HepG2 (cell line): ENCODE measurements at regions not wholly inside any gene's neighbourhood (a gene's known extent, or its start where the extent isn't known, plus 50 kb on each side); places are given as distances from the start of the nearest gene placed in this dataset.

Experiments used
- ATAC-seq: fragments of 200-7000 bp; cut with Tn5 transposase; 3 replicates; pipeline ENCODE4 v1.9.1; 2020; ENCODE audit warnings: mild to moderate bottlenecking, moderate library complexity
- BruUV-seq: library from RNA; stranded (reverse); fragments of 400-500 nt; replicated peaks from 2 replicates; lab custom pipeline; 2021; lab: Mats Ljungman, UMichigan
- CTCF ChIA-PET: fragments of 300-600 bp; formaldehyde crosslinking; extraction: SDS; loops from one replicate; lab custom pipeline; 2021; ENCODE audit warnings: low total read pairs, inconsistent platforms, low intra/inter-chr PET ratio; lab: Yijun Ruan, JAX
- POLR2A ChIA-PET: fragments of 350-600 bp; sonication (Branson Sonifier 250); formaldehyde crosslinking; loops from one replicate; lab custom pipeline; 2020; ENCODE audit warnings: antibody characterized with exemption, inconsistent platforms; lab: Yijun Ruan, JAX
- DNase-seq: peaks from one replicate; pipeline ENCODE4 v3.0.0-alpha.2; 2015; ENCODE audit warnings: low spot score
- FAIRE-seq: peaks from 3 replicates; lab custom pipeline; 2011; peaks lifted over from hg19 to GRCh38; lab: Jason Lieb, UNC
- H2AFZ ChIP-seq: one replicate; pipeline ENCODE4 v1.6.1; 2011; ENCODE audit warnings: low read length, inconsistent platforms
- H3K27ac ChIP-seq: fragments of 300-600 bp; 3 replicates; pipeline ENCODE4 v1.8.0; 2011; ENCODE audit warnings: mixed run types, mild to moderate bottlenecking, mixed read lengths, low read length, inconsistent platforms; ENCODE audit not compliant: insufficient read depth; ENCODE audit errors: extremely low read length
- H3K27me3 ChIP-seq, 2 experiments: fragments of 200-600 bp in 1 of 2; 2 replicates in 1 of 2; 3 replicates in 1 of 2; pipeline versions ENCODE4 v1.6.0 to v1.8.0; 2011; ENCODE audit warnings: low read length in 2 of 2, mild to moderate bottlenecking in 2 of 2, moderate library complexity in 2 of 2, inconsistent platforms in 1 of 2; ENCODE audit not compliant: insufficient read depth in 2 of 2, control insufficient read depth in 1 of 2
- H3K36me3 ChIP-seq, 2 experiments: fragments of 200-600 bp in 1 of 2; replicated peaks in 1 of 2; 2 replicates in 1 of 2; 3 replicates in 1 of 2; pipeline versions ENCODE4 v1.5.1 to v1.8.0; 2011; ENCODE audit warnings: low read length in 2 of 2, inconsistent platforms in 1 of 2; ENCODE audit not compliant: insufficient read depth in 2 of 2, control insufficient read depth in 1 of 2
- H3K4me1 ChIP-seq: 2 replicates; pipeline ENCODE4 v1.5.1; 2012; ENCODE audit warnings: low read length, inconsistent platforms; ENCODE audit not compliant: insufficient read depth
- H3K4me2 ChIP-seq: 2 replicates; pipeline ENCODE4 v1.6.0; 2011; ENCODE audit warnings: low read depth, low read length, inconsistent platforms
- H3K4me3 ChIP-seq, 3 experiments: fragments of 200-600 bp in 1 of 3; sonication (generic), shearing (Covaris generic) in 1 of 3; replicated peaks in 1 of 3; 2 replicates each; pipeline ENCODE4 v1.5.1; 2011 to 2016; ENCODE audit warnings: low read length in 3 of 3, inconsistent platforms in 2 of 3, low read depth in 2 of 3, mild to moderate bottlenecking in 2 of 3, control low read depth in 1 of 3, mixed read lengths in 1 of 3; ENCODE audit not compliant: insufficient read depth in 1 of 3
- H3K79me2 ChIP-seq: one replicate; pipeline ENCODE4 v1.6.1; 2011; ENCODE audit warnings: low read length, inconsistent platforms; ENCODE audit not compliant: insufficient read depth
- H3K9ac ChIP-seq: 2 replicates; pipeline ENCODE4 v1.6.0; 2011; ENCODE audit warnings: mild to moderate bottlenecking, low read depth, low read length, inconsistent platforms; ENCODE audit not compliant: insufficient read depth
- H3K9me3 ChIP-seq: 2 replicates; pipeline ENCODE4 v1.5.1; 2012; ENCODE audit warnings: mild to moderate bottlenecking, low read length
- H4K20me1 ChIP-seq: 2 replicates; pipeline ENCODE4 v1.6.0; 2011; ENCODE audit warnings: inconsistent platforms, mild to moderate bottlenecking, low read length, moderate library complexity; ENCODE audit not compliant: insufficient read depth
- ATF7 ChIP-seq, 2 experiments: fragments of 450-650 bp in 1 of 2; sonication (generic) in 1 of 2; formaldehyde crosslinking in 1 of 2; IDR thresholded peaks; 2 replicates each; pipeline versions ENCODE4 v1.4.0 to v1.6.1; 2016 to 2020; ENCODE audit warnings: antibody characterized with exemption in 1 of 2, mild to moderate bottlenecking in 1 of 2, missing genetic modification reagents in 1 of 2
- BATF2 ChIP-seq: sonication (generic); formaldehyde crosslinking; IDR thresholded peaks from 2 replicates; pipeline ENCODE4 v1.8.0; 2022; ENCODE audit warnings: mild to moderate bottlenecking, missing genetic modification reagents, moderate library complexity
- GTF2F1 ChIP-seq: fragments of 150-350 bp; IDR thresholded peaks from 2 replicates; pipeline ENCODE4 v1.6.1; 2014; ENCODE audit warnings: low read length
- KDM6A ChIP-seq: IDR thresholded peaks from 2 replicates; pipeline ENCODE4 v1.6.1; 2016; ENCODE audit warnings: low read depth
- MED1 ChIP-seq: sonication (generic); formaldehyde crosslinking; IDR thresholded peaks from 2 replicates; pipeline ENCODE4 v1.4.0; 2020; ENCODE audit warnings: missing genetic modification reagents
- MED13 ChIP-seq: sonication (generic); formaldehyde crosslinking; IDR thresholded peaks from 2 replicates; pipeline ENCODE4 v1.5.0; 2020; ENCODE audit warnings: missing genetic modification reagents
- NFAT5 ChIP-seq: sonication (generic); formaldehyde crosslinking; IDR thresholded peaks from 2 replicates; pipeline ENCODE4 v1.4.0; 2020; ENCODE audit warnings: missing genetic modification reagents
- TARDBP ChIP-seq: sonication (generic); formaldehyde crosslinking; IDR thresholded peaks from 2 replicates; pipeline ENCODE4 v1.8.0; 2022; ENCODE audit warnings: mild to moderate bottlenecking, missing genetic modification reagents
- THAP7 ChIP-seq: sonication (generic); formaldehyde crosslinking; IDR thresholded peaks from 2 replicates; pipeline ENCODE4 v1.8.1; 2023; ENCODE audit warnings: mild to moderate bottlenecking, missing genetic modification reagents
- ZFP90 ChIP-seq: sonication (generic); formaldehyde crosslinking; IDR thresholded peaks from 2 replicates; pipeline ENCODE4 v1.8.0; 2022; ENCODE audit warnings: missing genetic modification reagents, mild to moderate bottlenecking, inconsistent platforms, borderline replicate concordance
- ZNF543 ChIP-seq: sonication (generic); formaldehyde crosslinking; IDR thresholded peaks from 2 replicates; pipeline ENCODE4 v1.4.0; 2020; ENCODE audit warnings: mild to moderate bottlenecking, missing genetic modification reagents
- ZNF749 ChIP-seq: sonication (generic); formaldehyde crosslinking; IDR thresholded peaks from 2 replicates; pipeline ENCODE4 v1.8.0; 2022; ENCODE audit warnings: mild to moderate bottlenecking, missing genetic modification reagents, moderate library complexity, borderline replicate concordance
- WGBS: methylation state at CpG from one replicate; pipeline ENCODE4 v1.1.6; 2017; ENCODE audit warnings: low lambda C conversion rate; 5-methylcytosine and 5-hydroxymethylcytosine counted together
- in situ Hi-C: cut with HindIII; loops from 2 replicates; pipeline ENCODE4 v1.10.0; 2017; ENCODE audit warnings: low pct_unique_long_range_greater_than_20kb; ENCODE audit not compliant: extremely low pct_ligation_motif_present
- intact Hi-C: fragments of 100-400 bp; cut with micrococcal nuclease; formaldehyde crosslinking; loops from one replicate; pipeline ENCODE4 v1.10.0; 2022; ENCODE audit not compliant: unreplicated experiment

- no peaks in the 10 kb centered on the region for H3K79me2 ChIP-seq
- H3K9ac ChIP-seq, result no peak overlapping the region
- no peak overlapping the region for H3K4me2 ChIP-seq
- DNase-seq (no peak), FAIRE-seq (no peak), ATAC-seq (no peak)
- no TSS peak for BruUV-seq
- 2% methylated on average over 2 of the region's 2 CpGs for WGBS
- H4K20me1 ChIP-seq, result no peaks in the 10 kb centered on the region
- in situ Hi-C loops (no loop called here), intact Hi-C loops (no loop called here)
- TF ChIP-seq MED13, result no peak
- TF ChIP-seq BATF2 (CRISPR knock-in tag), result no peak
- no peaks in the 10 kb centered on the region for H3K36me3 ChIP-seq
- no peaks in the 10 kb centered on the region for H3K4me1 ChIP-seq
- no peaks in the 10 kb centered on the region for H3K27me3 ChIP-seq
- ChIA-PET POLR2A (no interaction called here), CTCF (no interaction called here)
- H2AFZ ChIP-seq, result no peak overlapping the region
- no peak overlapping the region for H3K27ac ChIP-seq
- no peak overlapping the region for H3K4me3 ChIP-seq
- no peaks in the 10 kb centered on the region for H3K9me3 ChIP-seq
Measured at GRCh38 chr2:16584824-16585540, 80.7 kb downstream of the CYRIA start.

GRCh38 chr2:16584084-16584483 lies 81.5 kb downstream of the CYRIA start:
- no peak for FAIRE-seq
- intact Hi-C loops (no loop called here), in situ Hi-C loops (no loop called here)
- no peaks in the 10 kb centered on the region for H3K9me3 ChIP-seq
- BruUV-seq, result no TSS peak
- no peak overlapping the region for H2AFZ ChIP-seq
- CTCF ChIA-PET, result no interaction called here
- no peaks in the 10 kb centered on the region for H3K79me2 ChIP-seq
- no peak overlapping the region for H3K27ac ChIP-seq
- no peaks in the 10 kb centered on the region for H3K27me3 ChIP-seq
- DNase-seq, result no peak
- H3K4me2 ChIP-seq, result no peak overlapping the region
- H3K9ac ChIP-seq, result no peak overlapping the region
- 27% methylated on average over 2 of the region's 2 CpGs for WGBS
- POLR2A ChIA-PET, result no interaction called here
- no peaks in the 10 kb centered on the region for H4K20me1 ChIP-seq
- no peaks in the 10 kb centered on the region for H3K36me3 ChIP-seq
- H3K4me3 ChIP-seq, result no peak overlapping the region
- no peaks in the 10 kb centered on the region for H3K4me1 ChIP-seq
- ATAC-seq, result no peak
- no peak for TF ChIP-seq ZNF749 (CRISPR knock-in tag)
- no peak for TF ChIP-seq THAP7 (CRISPR knock-in tag)
- TF ChIP-seq NFAT5 (CRISPR knock-in tag), result no peak
- no peak for TF ChIP-seq GTF2F1
- TF ChIP-seq ZFP90, result no peak
- no peak for TF ChIP-seq ATF7 (IDR thresholded peaks at IDR 0.05)
- no peak for TF ChIP-seq ATF7 (CRISPR knock-in tag; IDR thresholded peaks at IDR 0.05)
- no peak for TF ChIP-seq KDM6A
- no peak for TF ChIP-seq TARDBP (CRISPR knock-in tag)
- no peak for TF ChIP-seq ZNF543 (CRISPR knock-in tag)
- TF ChIP-seq MED1 (CRISPR knock-in tag), result no peak
